GM23338 (cell line): ENCODE measurements at regions not wholly inside any gene's neighbourhood (a gene's known extent, or its start where the extent isn't known, plus 50 kb on each side); places are given as distances from the start of the nearest gene placed in this dataset.

ENCODE experiments used
- ATAC-seq: fragments of 200-7000 bp; cut with Tn5 transposase; 3 replicates; pipeline ENCODE4 v1.9.1; 2020
- DNase-seq: peaks from one replicate; pipeline ENCODE4 v3.0.0-alpha.2; 2015; ENCODE audit warnings: low spot score
- H2AFZ ChIP-seq: fragments of 200-600 bp; sonication (generic); 2 replicates; pipeline ENCODE4 v1.8.0; 2016; ENCODE audit warnings: antibody characterized with exemption, mild to moderate bottlenecking, moderate library complexity
- H3F3A ChIP-seq: fragments of 200-600 bp; sonication (generic); replicated peaks from 2 replicates; pipeline ENCODE4 v1.8.0; 2017; ENCODE audit warnings: antibody characterized with exemption, mixed run types, low read depth
- H3K27ac ChIP-seq: fragments of 200-600 bp; sonication (generic); 2 replicates; pipeline ENCODE4 v1.6.1; 2016; ENCODE audit warnings: low read depth
- H3K27me3 ChIP-seq: fragments of 200-600 bp; sonication (generic); 2 replicates; pipeline ENCODE4 v1.8.0; 2016; ENCODE audit warnings: mild to moderate bottlenecking, mixed run types, moderate library complexity; ENCODE audit not compliant: insufficient read depth
- H3K36me3 ChIP-seq: fragments of 200-600 bp; sonication (generic); 2 replicates; pipeline ENCODE4 v1.8.0; 2016; ENCODE audit warnings: mild to moderate bottlenecking; ENCODE audit not compliant: insufficient read depth
- H3K4me1 ChIP-seq: fragments of 200-600 bp; sonication (generic); 2 replicates; pipeline ENCODE4 v1.8.0; 2016; ENCODE audit warnings: mild to moderate bottlenecking, moderate library complexity; ENCODE audit not compliant: insufficient read depth
- H3K4me2 ChIP-seq: fragments of 200-600 bp; sonication (generic); 2 replicates; pipeline ENCODE4 v1.7.1; 2017; ENCODE audit warnings: mixed run types
- H3K4me3 ChIP-seq: fragments of 200-600 bp; sonication (generic); 2 replicates; pipeline ENCODE4 v1.6.1; 2016; ENCODE audit warnings: mixed run types
- H3K79me2 ChIP-seq: fragments of 200-600 bp; sonication (generic); replicated peaks from 2 replicates; pipeline ENCODE4 v1.8.0; 2017; ENCODE audit warnings: mild to moderate bottlenecking; ENCODE audit not compliant: insufficient read depth
- H3K9me2 ChIP-seq: fragments of 200-600 bp; sonication (generic); 2 replicates; pipeline ENCODE4 v1.8.0; 2017; ENCODE audit not compliant: insufficient read depth
- H4K20me1 ChIP-seq: fragments of 200-600 bp; sonication (generic); replicated peaks from 2 replicates; pipeline ENCODE4 v1.8.0; 2017; ENCODE audit warnings: mild to moderate bottlenecking; ENCODE audit not compliant: insufficient read depth
- H3K27ac Mint-ChIP-seq: 2 replicates; pipeline ENCODE4 v1.8.0; 2020; ENCODE audit warnings: inconsistent platforms, mild to moderate bottlenecking, moderate library complexity, mixed read lengths
- H3K27me3 Mint-ChIP-seq: 3 replicates; pipeline ENCODE4 v1.8.0; 2022; ENCODE audit warnings: low read depth, mild to moderate bottlenecking, moderate library complexity, mixed read lengths, inconsistent platforms; ENCODE audit not compliant: insufficient read depth, poor library complexity
- H3K36me3 Mint-ChIP-seq: 3 replicates; pipeline ENCODE4 v1.8.0; 2021; ENCODE audit warnings: low read depth, mild to moderate bottlenecking, inconsistent platforms, moderate library complexity, mixed read lengths
- H3K4me1 Mint-ChIP-seq: 3 replicates; pipeline ENCODE4 v1.8.0; 2020; ENCODE audit warnings: mild to moderate bottlenecking, inconsistent platforms, mixed read lengths
- H3K4me3 Mint-ChIP-seq: 3 replicates; pipeline ENCODE4 v1.8.0; 2021; ENCODE audit warnings: moderate library complexity, mild to moderate bottlenecking, inconsistent platforms, mixed read lengths
- H3K9me3 Mint-ChIP-seq: 3 replicates; pipeline ENCODE4 v1.8.0; 2020; ENCODE audit warnings: moderate library complexity, mild to moderate bottlenecking, inconsistent platforms, mixed read lengths
- CREB1 ChIP-seq: fragments of 250-450 bp; sonication (Bioruptor Pico); IDR thresholded peaks from 2 replicates; pipeline ENCODE4 v1.5.0; 2020; ENCODE audit warnings: low read depth, mild to moderate bottlenecking, moderate library complexity
- EZH2 ChIP-seq: fragments of 200-600 bp; sonication (generic); IDR thresholded peaks from one replicate; pipeline ENCODE4 v1.8.0; 2017; ENCODE audit warnings: antibody characterized with exemption, mild to moderate bottlenecking, low read depth; ENCODE audit not compliant: unreplicated experiment
- EZH2phosphoT487 ChIP-seq: fragments of 200-600 bp; sonication (generic); IDR thresholded peaks from one replicate; pipeline ENCODE4 v1.8.1; 2018; ENCODE audit warnings: antibody characterized with exemption; ENCODE audit not compliant: unreplicated experiment
- JUNB ChIP-seq: IDR thresholded peaks from one replicate; pipeline ENCODE4 v1.6.1; 2016; ENCODE audit warnings: antibody characterized with exemption; ENCODE audit not compliant: unreplicated experiment
- NANOG ChIP-seq: IDR thresholded peaks from 2 replicates; pipeline ENCODE4 v1.6.1; 2016; ENCODE audit warnings: antibody characterized with exemption, borderline replicate concordance
- POLR2AphosphoS5 ChIP-seq: IDR thresholded peaks from 2 replicates; pipeline ENCODE4 v1.6.1; 2016; ENCODE audit warnings: antibody characterized with exemption, low read depth
- STAT1 ChIP-seq: IDR thresholded peaks from one replicate; pipeline ENCODE4 v1.6.1; 2016; ENCODE audit warnings: antibody characterized with exemption; ENCODE audit not compliant: unreplicated experiment
- ZNF114 ChIP-seq: fragments of 250-450 bp; sonication (Bioruptor Pico); IDR thresholded peaks from 2 replicates; pipeline ENCODE4 v1.5.0; 2020; ENCODE audit warnings: mild to moderate bottlenecking, moderate library complexity
- TF ChIP-seq, protein P1 (sequence below): fragments of 250-450 bp; sonication (Bioruptor Pico); IDR thresholded peaks from 2 replicates; pipeline ENCODE4 v1.5.0; 2020; ENCODE audit warnings: mild to moderate bottlenecking, moderate library complexity
- TF ChIP-seq, protein P2 (sequence below): IDR thresholded peaks from one replicate; pipeline ENCODE4 v1.6.1; 2018; ENCODE audit warnings: antibody characterized with exemption; ENCODE audit not compliant: unreplicated experiment
- TF ChIP-seq, protein P3 (sequence below), 2 experiments: fragments of 200-600 bp in 1 of 2; sonication (generic) in 1 of 2; conservative IDR thresholded peaks; 2 replicates each; pipeline versions ENCODE4 v1.5.1 to v1.6.1; 2016 to 2017; ENCODE audit warnings: antibody characterized with exemption in 2 of 2, low read depth in 2 of 2, mild to moderate bottlenecking in 2 of 2, moderate library complexity in 1 of 2
- TF ChIP-seq, protein P4 (sequence below): IDR thresholded peaks from 2 replicates; pipeline ENCODE4 v1.6.1; 2016; ENCODE audit warnings: antibody characterized with exemption

DNA sequence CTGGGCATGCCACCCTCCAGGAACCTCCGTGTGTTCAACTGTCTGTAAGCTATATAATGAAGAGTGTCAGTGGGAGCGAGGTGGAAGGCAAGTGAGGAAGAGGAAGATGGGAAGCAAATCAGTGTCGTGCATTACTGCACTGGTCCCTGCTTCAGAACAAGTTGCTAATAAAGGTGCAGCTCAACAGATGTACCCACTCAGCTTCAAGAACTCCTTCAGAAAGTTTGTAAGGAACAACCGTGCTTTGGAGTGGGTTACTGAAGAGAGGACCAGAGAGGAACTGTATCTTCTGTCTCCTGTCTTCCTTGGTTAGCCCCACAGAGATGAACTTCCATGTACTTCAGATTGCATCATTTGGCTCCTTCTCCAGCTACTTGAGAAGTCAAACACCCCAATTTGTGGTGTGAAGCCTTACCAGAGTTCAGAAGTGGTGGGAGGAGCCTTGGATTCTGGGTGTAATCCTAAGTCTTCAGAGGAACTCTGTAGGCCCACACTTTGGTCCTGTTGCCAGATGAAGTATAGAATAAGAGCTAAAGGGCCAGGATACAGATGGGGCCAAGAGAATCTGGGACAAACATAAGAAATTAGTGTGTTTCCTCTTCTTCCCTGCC, 290.5 kb upstream of the PROX1 start:
- Histone ChIP-seq H3K27me3 (no peaks in the 10 kb centered on the region), H2AFZ (no peak overlapping the region), H3K27ac (no peak overlapping the region), H3K9me2 (peaks cover 3% of the 10 kb centered on the region; the same call in 1 of the 2 replicates), H3K4me1 (no peaks in the 10 kb centered on the region), H4K20me1 (no peaks in the 10 kb centered on the region), H3K79me2 (no peaks in the 10 kb centered on the region), H3K36me3 (no peaks in the 10 kb centered on the region), H3K4me3 (no peak overlapping the region), H3K4me2 (no peak overlapping the region), H3F3A (no peaks in the 10 kb centered on the region)
- no peaks in the 10 kb centered on the region for H3K4me1 Mint-ChIP-seq
- H3K4me3 Mint-ChIP-seq: no peak overlapping the region
- no peaks in the 10 kb centered on the region for H3K36me3 Mint-ChIP-seq
- no peaks in the 10 kb centered on the region for H3K9me3 Mint-ChIP-seq
- no peak for TF ChIP-seq STAT1
- TF ChIP-seq, protein P1, sequence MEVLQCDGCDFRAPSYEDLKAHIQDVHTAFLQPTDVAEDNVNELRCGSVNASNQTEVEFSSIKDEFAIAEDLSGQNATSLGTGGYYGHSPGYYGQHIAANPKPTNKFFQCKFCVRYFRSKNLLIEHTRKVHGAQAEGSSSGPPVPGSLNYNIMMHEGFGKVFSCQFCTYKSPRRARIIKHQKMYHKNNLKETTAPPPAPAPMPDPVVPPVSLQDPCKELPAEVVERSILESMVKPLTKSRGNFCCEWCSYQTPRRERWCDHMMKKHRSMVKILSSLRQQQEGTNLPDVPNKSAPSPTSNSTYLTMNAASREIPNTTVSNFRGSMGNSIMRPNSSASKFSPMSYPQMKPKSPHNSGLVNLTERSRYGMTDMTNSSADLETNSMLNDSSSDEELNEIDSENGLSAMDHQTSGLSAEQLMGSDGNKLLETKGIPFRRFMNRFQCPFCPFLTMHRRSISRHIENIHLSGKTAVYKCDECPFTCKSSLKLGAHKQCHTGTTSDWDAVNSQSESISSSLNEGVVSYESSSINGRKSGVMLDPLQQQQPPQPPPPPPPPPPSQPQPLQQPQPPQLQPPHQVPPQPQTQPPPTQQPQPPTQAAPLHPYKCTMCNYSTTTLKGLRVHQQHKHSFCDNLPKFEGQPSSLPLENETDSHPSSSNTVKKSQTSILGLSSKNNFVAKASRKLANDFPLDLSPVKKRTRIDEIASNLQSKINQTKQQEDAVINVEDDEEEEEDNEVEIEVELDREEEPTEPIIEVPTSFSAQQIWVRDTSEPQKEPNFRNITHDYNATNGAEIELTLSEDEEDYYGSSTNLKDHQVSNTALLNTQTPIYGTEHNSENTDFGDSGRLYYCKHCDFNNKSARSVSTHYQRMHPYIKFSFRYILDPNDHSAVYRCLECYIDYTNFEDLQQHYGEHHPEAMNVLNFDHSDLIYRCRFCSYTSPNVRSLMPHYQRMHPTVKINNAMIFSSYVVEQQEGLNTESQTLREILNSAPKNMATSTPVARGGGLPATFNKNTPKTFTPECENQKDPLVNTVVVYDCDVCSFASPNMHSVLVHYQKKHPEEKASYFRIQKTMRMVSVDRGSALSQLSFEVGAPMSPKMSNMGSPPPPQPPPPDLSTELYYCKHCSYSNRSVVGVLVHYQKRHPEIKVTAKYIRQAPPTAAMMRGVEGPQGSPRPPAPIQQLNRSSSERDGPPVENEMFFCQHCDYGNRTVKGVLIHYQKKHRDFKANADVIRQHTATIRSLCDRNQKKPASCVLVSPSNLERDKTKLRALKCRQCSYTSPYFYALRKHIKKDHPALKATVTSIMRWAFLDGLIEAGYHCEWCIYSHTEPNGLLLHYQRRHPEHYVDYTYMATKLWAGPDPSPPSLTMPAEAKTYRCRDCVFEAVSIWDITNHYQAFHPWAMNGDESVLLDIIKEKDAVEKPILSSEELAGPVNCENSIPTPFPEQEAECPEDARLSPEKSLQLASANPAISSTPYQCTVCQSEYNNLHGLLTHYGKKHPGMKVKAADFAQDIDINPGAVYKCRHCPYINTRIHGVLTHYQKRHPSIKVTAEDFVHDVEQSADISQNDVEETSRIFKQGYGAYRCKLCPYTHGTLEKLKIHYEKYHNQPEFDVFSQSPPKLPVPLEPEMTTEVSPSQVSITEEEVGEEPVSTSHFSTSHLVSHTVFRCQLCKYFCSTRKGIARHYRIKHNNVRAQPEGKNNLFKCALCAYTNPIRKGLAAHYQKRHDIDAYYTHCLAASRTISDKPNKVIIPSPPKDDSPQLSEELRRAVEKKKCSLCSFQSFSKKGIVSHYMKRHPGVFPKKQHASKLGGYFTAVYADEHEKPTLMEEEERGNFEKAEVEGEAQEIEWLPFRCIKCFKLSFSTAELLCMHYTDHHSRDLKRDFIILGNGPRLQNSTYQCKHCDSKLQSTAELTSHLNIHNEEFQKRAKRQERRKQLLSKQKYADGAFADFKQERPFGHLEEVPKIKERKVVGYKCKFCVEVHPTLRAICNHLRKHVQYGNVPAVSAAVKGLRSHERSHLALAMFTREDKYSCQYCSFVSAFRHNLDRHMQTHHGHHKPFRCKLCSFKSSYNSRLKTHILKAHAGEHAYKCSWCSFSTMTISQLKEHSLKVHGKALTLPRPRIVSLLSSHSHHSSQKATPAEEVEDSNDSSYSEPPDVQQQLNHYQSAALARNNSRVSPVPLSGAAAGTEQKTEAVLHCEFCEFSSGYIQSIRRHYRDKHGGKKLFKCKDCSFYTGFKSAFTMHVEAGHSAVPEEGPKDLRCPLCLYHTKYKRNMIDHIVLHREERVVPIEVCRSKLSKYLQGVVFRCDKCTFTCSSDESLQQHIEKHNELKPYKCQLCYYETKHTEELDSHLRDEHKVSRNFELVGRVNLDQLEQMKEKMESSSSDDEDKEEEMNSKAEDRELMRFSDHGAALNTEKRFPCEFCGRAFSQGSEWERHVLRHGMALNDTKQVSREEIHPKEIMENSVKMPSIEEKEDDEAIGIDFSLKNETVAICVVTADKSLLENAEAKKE (CRISPR knock-in tag): no peak
- TF ChIP-seq NANOG: no peak
- TF ChIP-seq CREB1 (CRISPR knock-in tag): no peak
- TF ChIP-seq, protein P2, sequence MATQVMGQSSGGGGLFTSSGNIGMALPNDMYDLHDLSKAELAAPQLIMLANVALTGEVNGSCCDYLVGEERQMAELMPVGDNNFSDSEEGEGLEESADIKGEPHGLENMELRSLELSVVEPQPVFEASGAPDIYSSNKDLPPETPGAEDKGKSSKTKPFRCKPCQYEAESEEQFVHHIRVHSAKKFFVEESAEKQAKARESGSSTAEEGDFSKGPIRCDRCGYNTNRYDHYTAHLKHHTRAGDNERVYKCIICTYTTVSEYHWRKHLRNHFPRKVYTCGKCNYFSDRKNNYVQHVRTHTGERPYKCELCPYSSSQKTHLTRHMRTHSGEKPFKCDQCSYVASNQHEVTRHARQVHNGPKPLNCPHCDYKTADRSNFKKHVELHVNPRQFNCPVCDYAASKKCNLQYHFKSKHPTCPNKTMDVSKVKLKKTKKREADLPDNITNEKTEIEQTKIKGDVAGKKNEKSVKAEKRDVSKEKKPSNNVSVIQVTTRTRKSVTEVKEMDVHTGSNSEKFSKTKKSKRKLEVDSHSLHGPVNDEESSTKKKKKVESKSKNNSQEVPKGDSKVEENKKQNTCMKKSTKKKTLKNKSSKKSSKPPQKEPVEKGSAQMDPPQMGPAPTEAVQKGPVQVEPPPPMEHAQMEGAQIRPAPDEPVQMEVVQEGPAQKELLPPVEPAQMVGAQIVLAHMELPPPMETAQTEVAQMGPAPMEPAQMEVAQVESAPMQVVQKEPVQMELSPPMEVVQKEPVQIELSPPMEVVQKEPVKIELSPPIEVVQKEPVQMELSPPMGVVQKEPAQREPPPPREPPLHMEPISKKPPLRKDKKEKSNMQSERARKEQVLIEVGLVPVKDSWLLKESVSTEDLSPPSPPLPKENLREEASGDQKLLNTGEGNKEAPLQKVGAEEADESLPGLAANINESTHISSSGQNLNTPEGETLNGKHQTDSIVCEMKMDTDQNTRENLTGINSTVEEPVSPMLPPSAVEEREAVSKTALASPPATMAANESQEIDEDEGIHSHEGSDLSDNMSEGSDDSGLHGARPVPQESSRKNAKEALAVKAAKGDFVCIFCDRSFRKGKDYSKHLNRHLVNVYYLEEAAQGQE: no peak
- TF ChIP-seq ZNF114 (CRISPR knock-in tag): no peak
- no peak for TF ChIP-seq JUNB
- no peak for TF ChIP-seq EZH2phosphoT487
- no peak for TF ChIP-seq POLR2AphosphoS5
- TF ChIP-seq, protein P3, sequence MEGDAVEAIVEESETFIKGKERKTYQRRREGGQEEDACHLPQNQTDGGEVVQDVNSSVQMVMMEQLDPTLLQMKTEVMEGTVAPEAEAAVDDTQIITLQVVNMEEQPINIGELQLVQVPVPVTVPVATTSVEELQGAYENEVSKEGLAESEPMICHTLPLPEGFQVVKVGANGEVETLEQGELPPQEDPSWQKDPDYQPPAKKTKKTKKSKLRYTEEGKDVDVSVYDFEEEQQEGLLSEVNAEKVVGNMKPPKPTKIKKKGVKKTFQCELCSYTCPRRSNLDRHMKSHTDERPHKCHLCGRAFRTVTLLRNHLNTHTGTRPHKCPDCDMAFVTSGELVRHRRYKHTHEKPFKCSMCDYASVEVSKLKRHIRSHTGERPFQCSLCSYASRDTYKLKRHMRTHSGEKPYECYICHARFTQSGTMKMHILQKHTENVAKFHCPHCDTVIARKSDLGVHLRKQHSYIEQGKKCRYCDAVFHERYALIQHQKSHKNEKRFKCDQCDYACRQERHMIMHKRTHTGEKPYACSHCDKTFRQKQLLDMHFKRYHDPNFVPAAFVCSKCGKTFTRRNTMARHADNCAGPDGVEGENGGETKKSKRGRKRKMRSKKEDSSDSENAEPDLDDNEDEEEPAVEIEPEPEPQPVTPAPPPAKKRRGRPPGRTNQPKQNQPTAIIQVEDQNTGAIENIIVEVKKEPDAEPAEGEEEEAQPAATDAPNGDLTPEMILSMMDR (conservative IDR thresholded peaks at IDR 0.05; ENCODE audit: low read depth in 2 of 2): no peak
- TF ChIP-seq, protein P4, sequence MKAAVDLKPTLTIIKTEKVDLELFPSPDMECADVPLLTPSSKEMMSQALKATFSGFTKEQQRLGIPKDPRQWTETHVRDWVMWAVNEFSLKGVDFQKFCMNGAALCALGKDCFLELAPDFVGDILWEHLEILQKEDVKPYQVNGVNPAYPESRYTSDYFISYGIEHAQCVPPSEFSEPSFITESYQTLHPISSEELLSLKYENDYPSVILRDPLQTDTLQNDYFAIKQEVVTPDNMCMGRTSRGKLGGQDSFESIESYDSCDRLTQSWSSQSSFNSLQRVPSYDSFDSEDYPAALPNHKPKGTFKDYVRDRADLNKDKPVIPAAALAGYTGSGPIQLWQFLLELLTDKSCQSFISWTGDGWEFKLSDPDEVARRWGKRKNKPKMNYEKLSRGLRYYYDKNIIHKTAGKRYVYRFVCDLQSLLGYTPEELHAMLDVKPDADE: no peak
- TF ChIP-seq EZH2: no peak
- no peak for DNase-seq
- no peak overlapping the region for H3K27ac Mint-ChIP-seq
- no peaks in the 10 kb centered on the region for H3K27me3 Mint-ChIP-seq
- no peak for ATAC-seq
